ENCODE measurements at regions not wholly inside any gene's neighbourhood (a gene's known extent, or its start where the extent isn't known, plus 50 kb on each side); places are given as distances from the start of the nearest gene placed in this dataset.
A peak's percentile ranks its signal among the peaks of the same experiment; 100 is the strongest.
"Not testable (repeated sequence)": the region's sequence is repeated elsewhere in the genome, so short reads cannot be mapped to it uniquely, and the experiment has no call there.

DNA sequence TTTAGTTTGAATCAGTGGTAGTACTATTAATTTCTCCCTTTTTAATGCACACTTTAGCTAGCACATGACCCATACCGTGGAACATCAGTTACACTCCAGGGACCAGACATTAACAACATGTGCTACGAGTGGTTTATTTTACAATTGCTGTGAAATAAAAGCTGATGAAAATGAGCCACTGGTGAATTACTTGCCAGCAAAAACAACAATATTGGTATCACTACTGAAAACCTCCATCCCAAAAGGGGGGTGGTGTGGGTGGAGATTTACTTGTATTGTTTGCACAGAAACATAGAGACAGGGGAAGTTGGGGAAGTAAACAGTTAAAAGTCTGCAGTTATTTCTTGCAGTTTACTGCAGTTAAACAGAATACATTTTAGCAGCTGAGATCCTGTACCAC is 369.6 kb upstream of the GRAMD2B start:
- no peak for DNase-seq (ENCODE audit: low spot score)

- DNase-seq (ENCODE audit: low spot score): peak; percentile 39
These were observed 368.4 kb upstream of the GRAMD2B start for GRCh38 chr5:126054577-126055347.

GRCh38 chr5:126055348-126055729 is 367.9 kb upstream of the GRAMD2B start:
- DNase-seq (ENCODE audit: low spot score): no peak

DNA sequence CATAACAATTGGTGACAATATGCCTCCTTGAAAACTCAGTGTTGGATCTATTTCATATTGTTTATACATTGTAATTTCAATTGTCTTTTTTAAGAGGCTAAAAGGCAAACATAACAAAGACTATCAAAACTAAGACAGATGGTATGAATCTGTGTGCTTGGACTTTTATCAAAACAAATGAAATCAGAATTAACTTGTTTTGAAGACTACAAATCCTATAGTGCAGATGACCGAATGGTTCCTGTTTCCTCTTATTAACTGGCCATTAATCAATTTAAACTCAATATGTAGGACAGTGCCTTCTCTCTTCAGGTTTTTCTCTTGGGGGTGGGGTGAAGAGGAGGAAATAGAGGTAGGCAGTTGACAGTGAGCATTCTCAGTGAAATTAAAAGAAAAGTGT is 366.9 kb upstream of the GRAMD2B start:
- DNase-seq (ENCODE audit: low spot score): no peak

DNA sequence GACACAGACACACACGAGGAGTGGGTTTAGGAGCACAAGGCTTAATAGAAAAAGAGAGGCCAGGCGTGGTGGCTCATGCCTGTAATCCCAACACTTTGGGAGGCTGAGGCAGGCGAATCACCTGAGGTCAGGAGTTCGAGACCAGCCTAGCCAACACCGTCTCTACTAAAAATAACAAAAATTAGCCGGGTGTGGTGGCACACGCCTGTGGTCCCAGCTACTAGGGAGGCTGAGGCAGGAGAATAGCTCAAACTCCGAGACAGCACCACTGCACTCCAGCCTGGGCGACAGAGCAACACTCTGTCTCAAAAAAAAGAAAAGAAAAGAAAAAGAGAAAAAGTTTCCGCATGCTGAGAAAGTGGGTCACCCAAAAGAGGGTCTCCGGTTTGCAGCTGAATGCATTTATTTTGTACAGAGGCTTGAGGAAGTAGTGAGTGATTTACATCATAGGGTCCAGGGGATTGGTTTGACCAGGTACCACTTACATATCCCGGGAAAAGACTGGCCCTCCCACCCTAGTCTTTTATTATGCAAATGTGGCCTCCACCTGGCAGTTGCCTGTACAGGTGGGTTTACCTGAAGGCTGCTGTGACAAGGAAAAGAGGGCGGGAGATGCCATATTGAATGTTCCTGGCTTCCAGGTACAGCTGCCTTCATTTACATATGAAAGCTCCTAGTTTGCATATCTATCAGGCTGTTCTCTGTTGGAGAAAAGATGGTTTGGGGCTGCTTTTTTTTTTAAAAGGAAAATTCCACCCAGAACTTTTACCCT is 366.2 kb upstream of the GRAMD2B start:
- no peak for DNase-seq (ENCODE audit: low spot score)

GRCh38 chr5:126058392-126058791 is 364.8 kb upstream of the GRAMD2B start:
- DNase-seq (ENCODE audit: low spot score): not testable (repeated sequence)

DNA sequence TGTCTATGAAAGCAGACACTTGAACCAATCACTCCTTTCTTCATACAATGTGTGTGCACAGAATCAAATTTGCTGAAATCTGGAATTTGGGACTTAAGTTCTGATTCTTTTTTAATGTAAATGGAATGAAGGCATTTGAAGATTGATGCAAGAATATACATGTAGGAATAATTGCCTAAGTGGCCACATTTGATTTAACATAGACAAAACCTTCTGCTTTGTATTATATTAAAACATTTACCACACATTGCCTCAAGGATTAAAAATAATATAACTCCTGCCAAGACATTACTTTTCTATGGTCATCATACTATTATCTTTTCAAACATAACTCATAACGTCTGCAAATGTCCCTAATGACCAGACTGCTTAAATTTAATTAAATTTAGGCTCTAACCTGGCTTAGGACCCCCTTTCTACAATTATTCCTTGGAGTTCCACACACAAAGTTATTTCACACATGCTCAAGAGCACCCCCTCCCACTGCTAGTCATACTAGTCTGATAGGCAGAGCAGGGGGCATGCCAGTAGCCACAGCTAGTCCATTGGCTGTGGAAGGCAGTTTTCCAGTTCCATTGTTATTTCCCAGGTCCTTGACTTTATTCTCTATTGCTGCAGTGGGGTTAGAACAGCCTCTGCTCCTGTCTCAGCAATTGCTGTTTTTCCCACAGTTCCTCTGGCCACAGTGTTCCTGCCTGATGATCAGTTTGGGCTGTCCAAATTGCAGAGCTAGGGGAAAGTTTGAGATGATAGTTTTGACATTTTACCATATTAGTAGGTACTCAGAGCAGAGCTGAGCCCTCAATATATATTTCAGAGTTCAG is 360.6 kb upstream of the GRAMD2B start:
- no peak for DNase-seq (ENCODE audit: low spot score)

GRCh38 chr5:126065061-126065460 is 358.1 kb upstream of the GRAMD2B start:
- DNase-seq (ENCODE audit: low spot score): no peak

GRCh38 chr5:126066836-126067235 is 356.4 kb upstream of the GRAMD2B start:
- no peak for DNase-seq (ENCODE audit: low spot score)

DNA sequence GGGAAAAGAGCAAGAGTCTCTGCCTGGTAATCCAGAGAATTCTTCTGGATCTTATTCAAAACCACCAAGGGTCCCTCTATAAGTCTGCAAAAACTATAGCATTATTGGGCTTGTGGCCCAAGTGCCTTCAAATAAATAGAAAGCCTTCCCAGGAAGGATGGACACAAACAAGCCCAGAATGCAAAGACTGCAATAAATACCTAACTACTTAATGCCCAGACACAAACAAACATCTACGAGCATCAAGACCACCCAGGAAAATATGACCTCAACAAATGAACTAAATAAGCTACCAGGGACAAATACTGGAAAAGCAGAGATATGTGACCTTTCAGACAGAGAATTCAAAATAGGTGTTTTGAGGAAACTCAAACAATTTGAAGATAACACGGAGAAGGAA is 355.8 kb upstream of the GRAMD2B start:
- DNase-seq (ENCODE audit: low spot score): no peak

GRCh38 chr5:126069329-126069728 is 353.9 kb upstream of the GRAMD2B start:
- no peak for DNase-seq (ENCODE audit: low spot score)

- no peak for DNase-seq (ENCODE audit: low spot score)
These were observed 352.7 kb upstream of the GRAMD2B start for GRCh38 chr5:126070481-126070880.

GRCh38 chr5:126074538-126074937 is 348.7 kb upstream of the GRAMD2B start:
- DNase-seq (ENCODE audit: low spot score): no peak

GRCh38 chr5:126079266-126079665 is 343.9 kb upstream of the GRAMD2B start:
- no peak for DNase-seq (ENCODE audit: low spot score)

DNA sequence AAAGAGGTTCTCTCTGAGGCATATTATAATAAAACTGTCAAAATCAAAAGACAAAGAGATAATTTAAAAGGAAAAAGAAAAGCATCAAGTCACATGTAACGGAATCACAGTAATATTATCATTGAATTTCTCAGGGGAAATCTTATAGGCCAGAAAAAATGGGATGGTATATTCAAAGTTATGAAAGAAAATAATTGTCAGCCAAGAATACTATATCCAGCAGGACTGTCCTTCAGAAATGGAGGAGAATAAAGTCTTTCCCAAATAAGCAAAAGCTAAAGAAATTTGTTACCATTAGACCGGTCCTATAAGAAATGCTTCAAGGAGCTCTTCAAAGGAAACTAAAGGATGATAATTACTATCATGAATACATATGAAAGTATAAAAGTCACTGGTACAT is 342.0 kb upstream of the GRAMD2B start:
- DNase-seq (ENCODE audit: low spot score): no peak

GRCh38 chr5:126093041-126093440 is 330.2 kb upstream of the GRAMD2B start:
- DNase-seq (ENCODE audit: low spot score): no peak

DNA sequence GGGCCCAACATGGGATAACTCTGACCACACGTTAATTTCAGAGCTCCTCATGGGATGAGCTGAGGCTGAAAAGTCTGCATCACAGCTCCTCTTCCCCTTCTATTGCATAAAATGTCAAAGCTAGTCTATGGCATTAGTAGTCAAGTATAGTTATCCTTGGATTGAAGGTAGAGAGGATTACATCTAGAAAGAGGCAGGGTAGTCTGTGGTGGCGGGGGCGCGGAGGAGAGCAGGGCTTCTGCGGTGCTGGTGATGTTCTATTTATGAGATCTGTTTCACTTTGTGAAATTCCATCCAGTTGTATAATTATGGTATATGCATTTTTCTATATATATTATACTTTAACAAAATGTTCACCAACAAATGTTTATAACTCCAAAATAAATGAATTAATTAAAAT is 329.5 kb upstream of the GRAMD2B start:
- DNase-seq (ENCODE audit: low spot score): no peak

DNA sequence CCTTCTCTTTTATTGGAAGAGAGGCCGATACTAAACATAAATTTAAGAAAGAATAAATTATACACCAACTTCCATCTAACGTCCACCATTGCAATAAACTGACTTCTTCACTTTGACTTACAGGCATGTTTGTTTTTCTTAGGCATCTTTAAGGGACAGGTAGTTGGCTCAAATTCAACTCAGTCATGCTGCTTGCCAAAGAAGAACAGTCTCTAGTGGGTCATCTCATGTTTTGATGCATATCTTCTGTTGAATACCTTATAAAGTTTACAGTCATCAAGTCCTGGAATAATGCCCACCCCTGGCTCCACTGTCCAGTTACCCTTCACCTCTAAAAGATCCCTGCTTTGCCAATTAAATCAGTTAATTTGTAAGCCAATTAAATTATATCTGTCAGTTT is 328.2 kb upstream of the GRAMD2B start:
- DNase-seq (ENCODE audit: low spot score): no peak

DNA sequence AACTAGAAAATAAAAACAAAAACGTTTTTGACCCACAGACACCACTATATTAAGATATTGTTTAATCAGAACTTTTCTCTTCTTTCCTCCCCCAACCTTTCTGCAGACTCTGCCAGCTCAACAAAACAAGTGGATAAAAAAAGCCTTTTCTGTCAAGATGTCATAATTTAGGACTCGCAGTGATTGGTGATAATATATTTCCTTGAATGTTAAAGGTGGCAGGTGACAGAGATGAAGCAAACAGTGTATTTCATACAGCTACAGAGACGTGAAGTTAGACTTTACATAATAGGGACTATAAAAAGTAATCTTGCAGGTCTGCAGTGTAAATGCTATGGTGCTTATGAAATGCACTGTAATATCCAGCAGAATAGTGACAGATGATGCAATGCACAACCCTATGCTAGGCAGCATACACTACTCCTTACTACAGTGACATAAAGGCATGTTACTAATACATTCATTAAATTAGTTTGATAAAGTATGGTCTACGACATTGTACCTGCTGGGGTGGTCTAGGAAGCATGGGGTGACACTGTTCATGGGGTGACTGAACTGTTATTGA is 326.7 kb upstream of the GRAMD2B start:
- no peak for DNase-seq (ENCODE audit: low spot score)

GRCh38 chr5:126097876-126098275 is 325.3 kb upstream of the GRAMD2B start:
- no peak for DNase-seq (ENCODE audit: low spot score)

- peak; percentile 17 for DNase-seq (ENCODE audit: low spot score)
These were observed 324.7 kb upstream of the GRAMD2B start for GRCh38 chr5:126098330-126099017.

DNA sequence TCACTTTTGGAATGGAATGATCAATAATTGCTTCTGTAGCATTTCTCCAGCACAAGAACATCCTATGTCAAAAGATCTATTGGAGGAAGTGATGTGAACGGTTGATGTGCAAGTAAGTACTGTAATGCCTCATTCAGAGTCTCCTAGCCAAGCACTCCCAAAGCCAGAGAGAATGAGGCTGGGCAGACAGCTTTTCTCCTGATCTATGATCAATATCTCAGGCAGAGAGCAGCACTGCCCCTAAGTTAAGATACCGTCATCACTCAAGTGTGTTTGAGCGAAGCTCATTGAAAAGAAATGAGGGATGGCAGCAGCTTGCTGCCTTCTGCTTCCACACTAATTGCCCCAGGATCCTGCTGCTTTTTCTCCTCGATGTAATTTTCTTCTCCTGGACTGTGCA is 324.1 kb upstream of the GRAMD2B start:
- no peak for DNase-seq (ENCODE audit: low spot score)
